ENCODE measurements at regions not wholly inside any gene's neighbourhood (a gene's known extent, or its start where the extent isn't known, plus 50 kb on each side); places are given as distances from the start of the nearest gene placed in this dataset.

DNA sequence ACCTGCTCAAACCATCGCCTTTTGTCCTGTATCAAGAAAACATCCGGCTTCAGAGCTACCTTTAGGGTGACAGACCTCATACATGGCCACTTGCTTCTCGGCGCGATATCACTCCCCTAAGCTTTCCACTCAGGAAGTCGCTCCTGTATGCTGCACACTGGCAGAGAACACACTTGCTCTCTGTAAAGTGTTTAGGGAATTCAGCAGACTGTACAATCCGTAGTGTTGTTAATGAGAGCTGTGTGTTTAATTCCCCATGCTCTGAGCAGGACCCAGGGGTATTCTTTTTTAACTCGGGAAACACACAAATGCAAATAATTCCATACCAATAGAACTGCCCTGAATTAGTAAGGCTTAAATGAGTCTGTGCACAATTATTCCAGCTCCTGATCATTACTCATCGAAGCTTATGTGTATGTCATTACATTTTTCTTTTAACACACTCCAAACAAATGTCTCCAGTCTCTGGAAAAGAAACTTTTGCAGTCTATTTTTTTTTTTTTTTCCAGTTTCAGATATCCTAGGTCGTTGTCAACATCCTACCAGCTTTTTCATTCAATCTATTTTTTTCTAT, 338.7 kb upstream of the ARID1B start:
- Histone ChIP-seq H3K27me3 (ENCODE audit: control insufficient read depth, insufficient read depth, low read length) (peaks cover 4% of the 10 kb centered on the region), H3K4me1 (ENCODE audit: control insufficient read depth, insufficient read depth, low read length) (peaks cover 10% of the 10 kb centered on the region), H3K36me3 (ENCODE audit: control insufficient read depth, insufficient read depth, low read length) (no peaks in the 10 kb centered on the region), H3K9me3 (ENCODE audit: control insufficient read depth, low read depth, low read length) (no peaks in the 10 kb centered on the region), H3K27ac (ENCODE audit: low read length) (no peak overlapping the region), H3K4me3 (ENCODE audit: low read length) (no peak overlapping the region)
- WGBS (ENCODE audit: insufficient coverage, low lambda C conversion rate) = 78% methylated on average over 2 of the region's 10 CpGs
- no peak for DNase-seq

GRCh38 chr6:156437121-156437879, 339.9 kb upstream of the ARID1B start:
- peaks cover 10% of the 10 kb centered on the region for H3K4me1 ChIP-seq (ENCODE audit: control insufficient read depth, insufficient read depth, low read length)
- no peak overlapping the region for H3K4me3 ChIP-seq (ENCODE audit: low read length)
- WGBS (ENCODE audit: insufficient coverage, low lambda C conversion rate) = 20% methylated on average over 1 of the region's 11 CpGs
- no peaks in the 10 kb centered on the region for H3K9me3 ChIP-seq (ENCODE audit: control insufficient read depth, low read depth, low read length)
- DNase-seq = peak; percentile 26 to 51
- H3K27me3 ChIP-seq (ENCODE audit: control insufficient read depth, insufficient read depth, low read length) = peaks cover 6% of the 10 kb centered on the region
- no peak overlapping the region for H3K27ac ChIP-seq (ENCODE audit: low read length)
- no peaks in the 10 kb centered on the region for H3K36me3 ChIP-seq (ENCODE audit: control insufficient read depth, insufficient read depth, low read length)

DNA sequence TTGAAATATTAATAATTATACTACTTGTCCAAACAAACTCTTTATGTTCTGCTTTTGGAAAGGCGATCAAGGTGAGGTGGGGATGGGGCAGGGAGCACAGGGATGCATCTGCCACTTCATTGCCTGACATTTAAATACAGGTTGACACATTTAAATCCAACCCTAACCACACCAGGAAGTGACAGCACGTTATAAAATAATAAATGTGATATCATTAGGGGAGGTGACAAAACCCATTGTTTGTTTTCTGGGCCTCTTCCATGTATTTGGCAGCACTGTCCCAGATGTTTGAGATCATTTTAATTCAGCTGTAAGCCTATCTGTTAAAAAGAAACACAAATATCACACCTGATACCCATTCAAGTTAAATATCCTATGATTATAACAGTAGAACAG, 342.4 kb upstream of the ARID1B start:
- Histone ChIP-seq H3K36me3 (ENCODE audit: control insufficient read depth, insufficient read depth, low read length) (no peaks in the 10 kb centered on the region), H3K4me1 (ENCODE audit: control insufficient read depth, insufficient read depth, low read length) (peaks cover 10% of the 10 kb centered on the region), H3K27me3 (ENCODE audit: control insufficient read depth, insufficient read depth, low read length) (peaks cover 2% of the 10 kb centered on the region), H3K4me3 (ENCODE audit: low read length) (no peak overlapping the region), H3K9me3 (ENCODE audit: control insufficient read depth, low read depth, low read length) (no peaks in the 10 kb centered on the region), H3K27ac (ENCODE audit: low read length) (no peak overlapping the region)
- no CpG with 5 or more reads among the region's 2 CpGs for WGBS (ENCODE audit: insufficient coverage, low lambda C conversion rate)
- no peak for DNase-seq

DNA sequence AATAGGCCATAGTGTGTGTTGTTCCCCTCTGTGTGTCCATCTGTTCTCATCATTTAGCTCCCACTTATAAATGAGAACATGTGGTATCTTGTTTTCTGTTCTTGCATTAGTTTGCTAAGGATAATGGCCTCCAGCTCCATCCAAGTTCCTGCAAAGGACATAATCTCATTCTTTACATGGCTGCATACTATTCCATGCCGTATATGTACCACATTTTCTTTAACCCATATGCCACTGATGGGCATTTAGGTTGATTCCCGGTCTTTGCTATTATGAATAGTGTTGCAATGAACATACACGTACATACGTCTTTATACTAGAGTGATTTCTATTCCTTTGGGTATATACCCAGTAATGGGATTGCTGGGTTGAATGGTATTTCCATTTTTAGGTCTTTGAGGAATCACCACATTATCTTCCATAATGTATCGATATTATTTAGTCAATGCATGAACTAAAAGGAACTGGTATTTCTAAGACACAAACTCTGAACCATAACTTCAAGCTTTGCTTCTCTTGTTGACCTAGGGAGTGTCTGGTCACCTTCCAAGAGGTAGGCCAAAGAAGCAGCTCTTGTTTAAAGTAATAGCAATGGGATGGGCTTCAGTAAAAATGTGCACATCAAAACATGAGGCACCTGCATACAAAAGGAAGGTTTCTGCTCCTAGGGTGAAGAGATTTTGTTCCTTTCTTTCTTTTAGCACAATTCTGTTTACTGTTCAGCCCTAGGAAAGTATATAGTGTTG, 343.0 kb upstream of the ARID1B start:
- WGBS (ENCODE audit: insufficient coverage, low lambda C conversion rate) = 82% methylated on average over 2 of the region's 5 CpGs
- Histone ChIP-seq H3K9me3 (ENCODE audit: control insufficient read depth, low read depth, low read length) (no peaks in the 10 kb centered on the region), H3K4me1 (ENCODE audit: control insufficient read depth, insufficient read depth, low read length) (peaks cover 10% of the 10 kb centered on the region), H3K27ac (ENCODE audit: low read length) (no peak overlapping the region), H3K4me3 (ENCODE audit: low read length) (no peak overlapping the region), H3K27me3 (ENCODE audit: control insufficient read depth, insufficient read depth, low read length) (peaks cover 2% of the 10 kb centered on the region), H3K36me3 (ENCODE audit: control insufficient read depth, insufficient read depth, low read length) (no peaks in the 10 kb centered on the region)
- no peak for DNase-seq

GRCh38 chr6:156432543-156432942, 344.6 kb upstream of the ARID1B start:
- DNase-seq = no peak
- Histone ChIP-seq H3K27me3 (ENCODE audit: control insufficient read depth, insufficient read depth, low read length) (peaks cover 2% of the 10 kb centered on the region), H3K36me3 (ENCODE audit: control insufficient read depth, insufficient read depth, low read length) (no peaks in the 10 kb centered on the region), H3K4me3 (ENCODE audit: low read length) (no peak overlapping the region), H3K9me3 (ENCODE audit: control insufficient read depth, low read depth, low read length) (no peaks in the 10 kb centered on the region), H3K4me1 (ENCODE audit: control insufficient read depth, insufficient read depth, low read length) (peaks cover 5% of the 10 kb centered on the region), H3K27ac (ENCODE audit: low read length) (no peak overlapping the region)
- WGBS (ENCODE audit: insufficient coverage, low lambda C conversion rate) = no CpG with 5 or more reads among the region's 3 CpGs

- Histone ChIP-seq H3K4me1 (ENCODE audit: control insufficient read depth, insufficient read depth, low read length) (no peaks in the 10 kb centered on the region), H3K4me3 (ENCODE audit: low read length) (no peak overlapping the region), H3K27me3 (ENCODE audit: control insufficient read depth, insufficient read depth, low read length) (peaks cover 2% of the 10 kb centered on the region), H3K9me3 (ENCODE audit: control insufficient read depth, low read depth, low read length) (no peaks in the 10 kb centered on the region), H3K36me3 (ENCODE audit: control insufficient read depth, insufficient read depth, low read length) (no peaks in the 10 kb centered on the region), H3K27ac (ENCODE audit: low read length) (no peak overlapping the region)
- no peak for DNase-seq
- WGBS (ENCODE audit: insufficient coverage, low lambda C conversion rate) = 83% methylated on average over 2 of the region's 3 CpGs
Measured at GRCh38 chr6:156430386-156430785, 346.8 kb upstream of the ARID1B start.

- Histone ChIP-seq H3K9me3 (ENCODE audit: control insufficient read depth, low read depth, low read length) (peaks cover under 1% of the 10 kb centered on the region), H3K4me3 (ENCODE audit: low read length) (no peak overlapping the region), H3K27ac (ENCODE audit: low read length) (no peak overlapping the region), H3K4me1 (ENCODE audit: control insufficient read depth, insufficient read depth, low read length) (no peaks in the 10 kb centered on the region), H3K36me3 (ENCODE audit: control insufficient read depth, insufficient read depth, low read length) (no peaks in the 10 kb centered on the region), H3K27me3 (ENCODE audit: control insufficient read depth, insufficient read depth, low read length) (no peaks in the 10 kb centered on the region)
- no peak for DNase-seq
- WGBS (ENCODE audit: insufficient coverage, low lambda C conversion rate) = no CpG with 5 or more reads among the region's 2 CpGs
Measured at GRCh38 chr6:156427345-156427744, 349.8 kb upstream of the ARID1B start.

DNA sequence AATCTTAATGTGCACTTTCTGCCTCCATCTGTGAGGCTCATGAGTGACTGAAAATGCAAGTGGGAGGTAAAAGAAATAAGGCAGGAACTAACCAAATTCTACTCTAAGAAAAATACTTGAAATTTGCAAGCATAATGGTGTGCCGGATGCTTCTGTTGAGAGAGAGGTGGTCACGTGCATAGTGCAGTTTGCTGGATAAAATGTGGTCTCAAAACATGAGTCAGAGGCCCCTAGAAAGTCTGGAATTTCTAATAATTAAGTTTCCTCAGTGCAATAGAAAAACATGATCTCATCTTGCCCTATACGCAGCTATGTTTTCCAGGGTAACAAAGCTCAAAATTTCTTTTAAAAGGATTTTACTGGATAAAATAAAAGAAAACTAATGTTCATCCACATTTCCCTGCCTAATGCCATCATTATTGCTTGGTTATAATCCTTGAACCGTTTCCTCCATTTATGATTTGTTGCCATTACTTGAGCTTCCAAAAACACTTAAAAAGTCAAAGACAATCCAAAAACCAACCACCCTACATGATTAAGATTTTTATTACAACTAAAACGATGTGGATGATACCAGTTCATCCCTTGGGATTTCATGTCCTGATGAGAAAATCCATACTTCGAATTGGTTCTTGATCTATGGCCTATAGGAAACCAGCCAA, 351.7 kb upstream of the ARID1B start:
- Histone ChIP-seq H3K36me3 (ENCODE audit: control insufficient read depth, insufficient read depth, low read length) (no peaks in the 10 kb centered on the region), H3K27ac (ENCODE audit: low read length) (no peak overlapping the region), H3K9me3 (ENCODE audit: control insufficient read depth, low read depth, low read length) (peaks cover 3% of the 10 kb centered on the region), H3K4me3 (ENCODE audit: low read length) (no peak overlapping the region), H3K27me3 (ENCODE audit: control insufficient read depth, insufficient read depth, low read length) (no peaks in the 10 kb centered on the region), H3K4me1 (ENCODE audit: control insufficient read depth, insufficient read depth, low read length) (no peaks in the 10 kb centered on the region)
- WGBS (ENCODE audit: insufficient coverage, low lambda C conversion rate) = 97% methylated on average over 5 of the region's 6 CpGs
- no peak for DNase-seq

GRCh38 chr6:156423829-156424228, 353.3 kb upstream of the ARID1B start:
- Histone ChIP-seq H3K4me1 (ENCODE audit: control insufficient read depth, insufficient read depth, low read length) (no peaks in the 10 kb centered on the region), H3K27me3 (ENCODE audit: control insufficient read depth, insufficient read depth, low read length) (no peaks in the 10 kb centered on the region), H3K27ac (ENCODE audit: low read length) (no peak overlapping the region), H3K36me3 (ENCODE audit: control insufficient read depth, insufficient read depth, low read length) (no peaks in the 10 kb centered on the region), H3K9me3 (ENCODE audit: control insufficient read depth, low read depth, low read length) (peaks cover 3% of the 10 kb centered on the region), H3K4me3 (ENCODE audit: low read length) (no peak overlapping the region)
- DNase-seq = no peak
- WGBS (ENCODE audit: insufficient coverage, low lambda C conversion rate) = no CpG with 5 or more reads among the region's 3 CpGs

DNA sequence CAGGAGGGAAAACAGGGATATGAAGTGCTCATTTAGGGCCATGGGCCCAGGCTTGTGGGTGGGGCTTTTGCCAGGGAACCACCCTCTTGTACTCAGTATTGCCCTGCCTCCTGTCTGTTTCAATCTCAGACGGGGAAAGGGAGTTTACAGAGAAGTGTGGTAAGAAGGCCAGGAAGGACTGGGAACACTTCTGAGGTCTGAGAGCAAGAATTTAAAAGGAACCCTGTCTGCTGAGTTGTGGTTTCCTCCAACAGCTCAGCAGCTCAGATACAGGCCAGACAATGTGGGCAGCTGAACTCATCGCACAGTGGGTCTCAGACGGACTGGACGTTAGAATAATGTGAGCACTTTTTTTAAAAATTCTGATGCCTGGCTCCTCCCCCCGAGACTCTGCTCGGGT, 354.1 kb upstream of the ARID1B start:
- WGBS (ENCODE audit: insufficient coverage, low lambda C conversion rate) = no CpG with 5 or more reads among the region's 6 CpGs
- no peaks in the 10 kb centered on the region for H3K4me1 ChIP-seq (ENCODE audit: control insufficient read depth, insufficient read depth, low read length)
- no peaks in the 10 kb centered on the region for H3K36me3 ChIP-seq (ENCODE audit: control insufficient read depth, insufficient read depth, low read length)
- DNase-seq = no peak
- no peak overlapping the region for H3K4me3 ChIP-seq (ENCODE audit: low read length)
- peaks cover 3% of the 10 kb centered on the region for H3K9me3 ChIP-seq (ENCODE audit: control insufficient read depth, low read depth, low read length)
- no peak overlapping the region for H3K27ac ChIP-seq (ENCODE audit: low read length)
- no peaks in the 10 kb centered on the region for H3K27me3 ChIP-seq (ENCODE audit: control insufficient read depth, insufficient read depth, low read length)

Data from large intestine (tissue), 3 donors.